Activated CD8-positive, alpha-beta memory T cell treated with anti-CD3 and anti-CD28 coated beads, Interleukin-2, amount 50 U/mL, for 48 hours (primary cell): ENCODE measurements at regions not wholly inside any gene's neighbourhood (a gene's known extent, or its start where the extent isn't known, plus 50 kb on each side); places are given as distances from the start of the nearest gene placed in this dataset.

ENCODE experiments used
- DNase-seq: peaks from one replicate; pipeline ENCODE4 v3.0.0-alpha.2; 2020

GRCh38 chr1:83769594-83770318 lies 229.2 kb downstream of the TTLL7 start:
- DNase-seq: no peak

- no peak for DNase-seq
Measured at GRCh38 chr1:83769072-83769471, 229.9 kb downstream of the TTLL7 start.

DNA sequence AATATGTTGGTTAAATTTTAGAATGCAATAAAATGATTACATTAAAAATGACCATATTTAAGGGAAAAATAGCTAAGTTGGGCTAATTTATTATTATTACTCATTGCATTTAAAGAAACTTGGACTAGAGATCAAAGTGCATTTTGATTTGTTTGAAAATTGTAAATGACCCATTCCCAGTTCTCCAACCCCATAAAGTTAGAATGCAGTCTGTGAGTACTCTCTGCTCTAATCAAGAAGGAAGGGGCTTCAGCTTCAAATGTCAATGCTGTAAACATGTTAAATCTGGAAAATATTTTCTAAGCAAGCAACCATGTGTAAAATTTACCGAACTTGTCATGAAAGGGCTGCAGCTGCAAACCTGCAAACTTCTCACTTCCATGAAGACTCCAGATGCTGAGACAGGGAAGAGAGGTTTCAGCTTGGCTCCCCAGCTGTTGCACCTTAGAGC lies 232.7 kb downstream of the TTLL7 start:
- DNase-seq: no peak

- DNase-seq: no peak
Measured at GRCh38 chr1:83765125-83765524, 233.8 kb downstream of the TTLL7 start.

- no peak for DNase-seq
Measured at GRCh38 chr1:83764209-83764608, 234.7 kb downstream of the TTLL7 start.

GRCh38 chr1:83763361-83764095 lies 235.4 kb downstream of the TTLL7 start:
- no peak for DNase-seq

GRCh38 chr1:83762416-83762815 lies 236.5 kb downstream of the TTLL7 start:
- DNase-seq: no peak

DNA sequence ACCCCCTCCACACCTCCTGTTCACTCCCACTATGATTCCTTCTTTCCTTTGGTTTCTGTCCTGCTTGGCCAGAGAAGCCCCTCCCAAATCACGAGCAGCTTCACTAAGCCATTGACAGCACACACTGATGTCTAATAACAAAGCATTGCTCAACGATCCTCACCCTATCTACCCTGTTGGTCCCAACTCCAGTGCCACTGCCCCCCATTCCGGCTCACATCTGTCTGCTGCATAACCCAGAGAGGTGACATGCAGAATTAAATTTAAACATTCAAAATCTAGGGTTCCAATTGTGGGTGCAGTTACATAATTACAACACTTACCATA lies 236.9 kb downstream of the TTLL7 start:
- DNase-seq: no peak

GRCh38 chr1:83761167-83762038 lies 237.5 kb downstream of the TTLL7 start:
- no peak for DNase-seq

DNA sequence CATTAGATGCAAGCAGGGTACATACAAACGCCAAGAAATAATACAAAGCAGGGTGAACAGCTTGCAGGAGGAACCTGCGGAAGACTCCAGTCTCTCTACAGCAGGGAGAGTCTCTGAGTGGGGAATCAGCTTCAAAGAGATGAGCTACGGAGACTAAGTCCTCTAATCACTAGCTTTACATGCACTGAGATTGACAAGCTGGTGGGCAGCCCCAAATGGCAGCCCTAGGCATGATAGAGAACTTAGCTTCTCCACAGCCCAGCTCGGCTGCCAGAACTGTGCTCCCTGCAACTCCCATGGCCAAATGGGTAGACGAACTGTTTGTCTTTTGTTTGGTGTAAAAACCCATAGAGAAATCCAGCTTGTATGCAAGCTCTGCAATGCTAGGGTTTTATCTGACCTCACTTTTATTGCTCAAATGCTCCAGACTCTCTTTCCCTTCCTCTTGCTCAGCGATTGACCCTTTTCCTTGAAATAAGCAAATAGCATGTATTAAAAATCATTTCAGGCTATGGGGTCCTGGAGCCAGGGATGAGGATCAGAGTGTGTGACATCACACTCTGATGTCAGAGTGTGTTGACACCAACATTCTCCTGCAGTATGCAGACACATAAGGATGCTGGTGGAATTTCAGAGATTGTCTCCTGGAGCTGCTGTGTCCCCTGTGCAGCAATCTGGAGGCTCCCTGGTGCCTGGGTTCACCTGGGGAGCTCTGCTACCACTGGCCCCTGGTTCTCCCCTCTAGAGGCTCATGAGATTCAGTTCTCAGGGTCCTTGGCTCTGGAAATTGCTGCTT lies 238.5 kb downstream of the TTLL7 start:
- no peak for DNase-seq

DNA sequence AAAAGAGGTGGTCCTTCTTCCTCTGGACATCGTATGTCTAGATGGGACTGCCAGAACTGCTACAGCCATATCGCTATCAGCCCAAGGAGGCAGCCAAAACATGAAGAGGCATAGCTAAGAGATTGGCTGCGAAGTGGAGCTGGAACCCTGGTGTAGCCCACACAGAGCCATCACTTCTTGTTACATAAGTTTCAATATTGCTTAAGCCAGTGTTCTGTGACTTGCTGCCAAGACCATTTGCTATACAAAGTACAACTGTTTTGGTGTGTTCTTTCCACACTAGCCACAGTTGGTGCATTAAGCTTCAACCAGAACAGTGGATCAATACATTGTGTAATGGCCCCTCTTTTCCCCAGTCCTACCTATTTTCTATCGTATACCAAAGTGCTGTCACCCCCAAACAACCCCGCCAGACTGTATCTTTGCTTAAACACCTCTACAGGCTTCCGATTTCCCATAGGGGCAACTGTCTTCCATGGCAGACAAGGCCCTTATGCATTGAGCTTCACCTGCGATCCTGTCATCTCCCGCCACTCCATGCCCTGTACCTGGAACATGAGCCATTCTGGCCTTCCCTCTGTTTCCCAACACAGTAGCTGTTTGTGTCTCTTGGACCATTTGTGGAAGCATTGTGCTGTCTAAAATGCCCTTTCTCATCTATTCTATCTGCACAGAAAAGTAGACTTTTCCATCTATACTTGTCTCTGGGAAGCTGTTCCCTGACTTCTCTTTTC lies 241.8 kb downstream of the TTLL7 start:
- DNase-seq: no peak

DNA sequence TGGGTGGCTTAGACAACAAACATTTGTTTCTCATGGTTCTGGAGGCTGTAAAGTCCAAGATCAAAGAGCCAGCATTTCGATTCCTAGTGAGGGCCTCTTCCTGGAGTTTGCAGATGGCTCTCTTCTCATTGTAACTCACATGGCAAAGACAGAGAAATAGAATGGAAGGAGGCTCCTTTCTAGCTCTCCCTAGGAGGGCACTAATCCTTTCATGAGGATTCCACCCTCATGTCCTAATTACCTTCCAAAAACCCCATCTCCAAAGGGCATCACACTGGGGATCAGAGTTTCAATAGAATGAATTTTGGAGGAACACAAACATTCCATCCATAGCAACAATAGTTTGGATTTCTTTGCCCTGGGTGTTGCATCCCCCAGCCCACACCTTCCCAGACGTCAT lies 247.3 kb downstream of the TTLL7 start:
- no peak for DNase-seq

DNA sequence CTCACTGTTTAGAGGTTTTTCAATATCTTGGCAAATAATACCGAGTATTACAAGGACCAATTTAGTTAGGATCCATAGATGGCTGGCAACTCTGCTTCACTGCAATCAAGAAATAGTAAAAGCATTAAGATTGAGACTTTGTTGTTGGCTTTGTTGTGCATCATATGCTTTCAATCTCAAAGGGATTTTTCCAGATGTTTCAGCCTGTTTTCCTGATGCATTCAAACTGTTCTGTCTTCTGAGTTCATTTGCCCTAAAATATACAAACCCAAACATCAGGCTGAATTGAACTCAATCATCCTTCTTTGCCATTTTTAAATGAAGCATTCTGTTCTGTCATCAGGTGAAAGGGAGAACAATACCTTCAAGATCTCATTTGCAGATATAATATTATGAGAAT lies 248.7 kb downstream of the TTLL7 start:
- DNase-seq: no peak

- no peak for DNase-seq
Measured at GRCh38 chr1:83747853-83748482, 251.0 kb downstream of the TTLL7 start.

DNA sequence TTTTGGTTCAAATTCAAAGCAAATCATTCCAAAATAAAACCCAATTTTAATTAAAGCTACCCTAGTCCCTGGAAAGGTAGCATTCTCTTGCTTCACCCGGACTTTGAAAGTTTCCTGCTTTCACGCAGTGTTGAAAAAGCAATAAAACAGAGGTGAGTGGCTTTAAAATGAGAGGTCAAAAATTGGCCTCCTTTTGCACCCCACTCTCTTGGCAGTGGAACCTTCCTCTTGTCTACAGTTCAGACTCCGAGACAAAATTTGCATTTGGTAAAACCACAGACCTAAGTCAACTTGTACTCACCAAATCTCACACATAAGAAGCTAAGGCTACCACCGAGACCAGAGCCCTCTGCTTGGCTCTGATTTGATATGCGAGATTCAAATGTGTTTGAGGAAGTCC lies 252.7 kb downstream of the TTLL7 start:
- DNase-seq: no peak

- no peak for DNase-seq
Measured at GRCh38 chr1:83742446-83742845, 256.5 kb downstream of the TTLL7 start.

DNA sequence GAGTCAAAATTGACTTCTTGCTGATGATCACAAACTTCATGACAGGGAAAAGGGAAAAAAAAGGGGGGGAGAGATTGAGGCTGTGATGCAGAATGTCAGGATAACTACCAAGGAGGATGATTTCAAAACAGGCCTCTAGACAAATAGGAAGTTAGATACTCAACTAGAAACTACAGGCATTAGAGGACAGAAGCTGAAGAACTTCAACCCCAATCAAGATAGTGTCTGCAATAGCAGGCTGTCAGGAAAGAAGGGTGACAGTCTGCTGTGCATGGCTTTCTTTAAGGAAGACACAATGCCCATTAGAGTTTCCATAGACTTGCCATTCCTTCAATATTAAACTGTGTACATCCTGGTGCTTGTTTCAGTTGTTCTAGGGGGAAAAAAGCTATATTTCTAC lies 257.2 kb downstream of the TTLL7 start:
- DNase-seq: no peak

- no peak for DNase-seq
Measured at GRCh38 chr1:83741348-83741747, 257.6 kb downstream of the TTLL7 start.

- DNase-seq: no peak
Measured at GRCh38 chr1:83735526-83735925, 263.4 kb downstream of the TTLL7 start.

DNA sequence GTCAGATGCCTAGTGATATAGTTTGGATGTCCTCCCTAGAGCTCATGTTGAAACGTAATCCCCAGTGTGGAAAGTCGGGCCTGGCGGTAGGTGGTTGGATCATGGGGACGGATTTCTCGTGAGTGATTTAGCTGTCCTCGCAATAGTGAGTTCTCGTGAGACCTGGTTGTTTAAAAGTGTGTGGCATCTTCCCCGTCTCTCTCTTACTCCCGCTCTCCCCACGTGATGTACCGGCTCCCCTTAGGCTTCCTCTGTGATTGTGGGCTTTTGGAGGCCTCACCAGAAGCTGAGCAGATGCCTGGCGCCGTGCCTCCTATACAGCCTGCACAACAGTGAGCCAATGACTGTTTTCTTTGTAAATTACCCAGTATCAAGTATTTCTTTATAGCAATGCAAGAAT lies 264.5 kb downstream of the TTLL7 start:
- no peak for DNase-seq

DNA sequence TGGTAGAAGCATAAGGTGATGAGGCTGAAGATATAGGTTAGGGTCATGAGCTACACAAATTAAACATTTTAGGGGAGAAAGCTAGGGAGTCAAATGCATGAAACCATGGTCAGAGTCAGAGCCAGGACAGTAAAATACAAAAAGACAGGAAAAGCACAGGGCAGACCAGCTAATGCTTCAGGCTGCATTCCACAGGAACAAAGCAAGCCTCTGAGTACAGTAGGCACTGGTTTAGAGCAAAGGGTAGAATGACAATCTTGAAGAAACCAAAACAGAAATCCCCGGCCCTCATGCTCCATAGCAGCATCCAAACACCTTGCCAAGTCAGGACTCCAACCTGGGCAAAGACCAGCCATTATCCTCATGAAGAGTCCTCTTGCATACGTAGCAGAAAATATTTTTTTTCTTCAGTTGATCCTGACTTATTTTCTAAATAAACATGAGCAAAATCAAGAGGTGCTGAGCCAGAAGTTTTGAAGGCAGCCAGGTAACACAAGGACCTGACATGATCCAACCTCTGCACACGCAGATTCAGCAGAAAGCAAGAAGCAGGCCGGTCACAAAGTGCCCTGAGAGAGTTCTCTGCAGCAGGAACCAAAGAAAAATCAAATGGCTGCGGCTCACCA lies 273.1 kb downstream of the TTLL7 start:
- DNase-seq: no peak
